Left lung (tissue), 4 donors: ENCODE measurements at regions not wholly inside any gene's neighbourhood (a gene's known extent, or its start where the extent isn't known, plus 50 kb on each side); places are given as distances from the start of the nearest gene placed in this dataset.
"Not testable (repeated sequence)": the region's sequence is repeated elsewhere in the genome, so short reads cannot be mapped to it uniquely, and the experiment has no call there.

Source experiments
- ATAC-seq: fragments of 200-7000 bp; cut with Tn5 transposase; one replicate; pipeline ENCODE4 v1.9.1; 2020; ENCODE audit warnings: moderate library complexity
- DNase-seq, 4 donors: peaks; one replicate each; pipeline ENCODE4 v3.0.0-alpha.2; 2013 to 2020
- H3K27ac ChIP-seq, 2 donors: fragments of 200-600 bp; sonication (generic) in 1 of 2; one replicate each; pipeline versions ENCODE4 v1.5.0 to v1.8.0; 2020 to 2021
- H3K27me3 ChIP-seq, 2 donors: fragments of 200-600 bp; sonication (generic) in 1 of 2; one replicate each; pipeline versions ENCODE4 v1.5.0 to v1.8.0; 2020 to 2021
- H3K36me3 ChIP-seq, 2 donors: fragments of 200-600 bp; sonication (generic) in 1 of 2; one replicate each; pipeline versions ENCODE4 v1.5.0 to v1.8.0; 2020 to 2021
- H3K4me1 ChIP-seq, 2 donors: fragments of 200-600 bp; one replicate each; pipeline ENCODE4 v1.8.0; 2021
- H3K4me3 ChIP-seq, 2 donors: fragments of 200-600 bp; sonication (generic) in 1 of 2; one replicate each; pipeline versions ENCODE4 v1.5.0 to v1.8.0; 2020 to 2021; ENCODE audit warnings: mild to moderate bottlenecking in 1 of 2
- H3K9me3 ChIP-seq, 2 donors: fragments of 200-600 bp; sonication (generic) in 1 of 2; one replicate each; pipeline versions ENCODE4 v1.5.0 to v1.8.0; 2020 to 2021
- intact Hi-C, 2 donors: fragments of 100-400 bp; cut with DNase I; formaldehyde crosslinking; loops; one replicate each; pipeline versions ENCODE4 v1.11.2 to v1.14.2; 2022
- TF ChIP-seq, protein P1 (sequence below), 2 donors: fragments of 200-600 bp; sonication (generic) in 1 of 2; IDR thresholded peaks; one replicate each; pipeline versions ENCODE4 v1.5.0 to v1.8.0; 2021; ENCODE audit warnings: antibody characterized with exemption in 2 of 2
- donor health status: DM: no; HTN: yes; CAD: no.
- donor health status: DM: no; HTN: no; CAD: no.

DNA sequence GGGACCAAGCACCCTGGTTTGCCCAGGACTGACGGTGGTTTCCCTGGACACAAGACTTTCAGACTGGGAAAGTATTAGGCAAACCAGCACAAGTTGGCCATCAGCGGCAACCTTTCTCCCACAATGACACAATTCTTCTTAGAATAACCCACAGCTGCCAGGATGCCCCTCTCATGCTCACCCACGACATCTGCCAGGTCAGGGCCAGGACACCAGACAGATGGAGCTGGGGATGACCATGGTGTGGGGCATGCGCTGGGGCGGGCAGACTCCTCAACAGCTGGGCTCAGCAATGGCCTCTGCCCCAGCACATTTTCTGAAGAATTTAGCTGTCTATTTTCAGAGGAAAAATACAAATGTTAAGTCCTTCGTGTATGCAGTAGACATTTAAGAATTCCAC, 226.4 kb downstream of the FNDC1 start:
- TF ChIP-seq, protein P1, sequence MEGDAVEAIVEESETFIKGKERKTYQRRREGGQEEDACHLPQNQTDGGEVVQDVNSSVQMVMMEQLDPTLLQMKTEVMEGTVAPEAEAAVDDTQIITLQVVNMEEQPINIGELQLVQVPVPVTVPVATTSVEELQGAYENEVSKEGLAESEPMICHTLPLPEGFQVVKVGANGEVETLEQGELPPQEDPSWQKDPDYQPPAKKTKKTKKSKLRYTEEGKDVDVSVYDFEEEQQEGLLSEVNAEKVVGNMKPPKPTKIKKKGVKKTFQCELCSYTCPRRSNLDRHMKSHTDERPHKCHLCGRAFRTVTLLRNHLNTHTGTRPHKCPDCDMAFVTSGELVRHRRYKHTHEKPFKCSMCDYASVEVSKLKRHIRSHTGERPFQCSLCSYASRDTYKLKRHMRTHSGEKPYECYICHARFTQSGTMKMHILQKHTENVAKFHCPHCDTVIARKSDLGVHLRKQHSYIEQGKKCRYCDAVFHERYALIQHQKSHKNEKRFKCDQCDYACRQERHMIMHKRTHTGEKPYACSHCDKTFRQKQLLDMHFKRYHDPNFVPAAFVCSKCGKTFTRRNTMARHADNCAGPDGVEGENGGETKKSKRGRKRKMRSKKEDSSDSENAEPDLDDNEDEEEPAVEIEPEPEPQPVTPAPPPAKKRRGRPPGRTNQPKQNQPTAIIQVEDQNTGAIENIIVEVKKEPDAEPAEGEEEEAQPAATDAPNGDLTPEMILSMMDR (IDR thresholded peaks at IDR 0.05) = no peak
- DNase-seq (no peak), ATAC-seq (no peak)
- no peaks in the 10 kb centered on the region for H3K9me3 ChIP-seq
- intact Hi-C loops = no loop called here
- H3K4me3 ChIP-seq = no peak overlapping the region
- H3K27me3 ChIP-seq = no peaks in the 10 kb centered on the region
- H3K27ac ChIP-seq = no peak overlapping the region
- H3K36me3 ChIP-seq = no peaks in the 10 kb centered on the region
- no peaks in the 10 kb centered on the region for H3K4me1 ChIP-seq

DNA sequence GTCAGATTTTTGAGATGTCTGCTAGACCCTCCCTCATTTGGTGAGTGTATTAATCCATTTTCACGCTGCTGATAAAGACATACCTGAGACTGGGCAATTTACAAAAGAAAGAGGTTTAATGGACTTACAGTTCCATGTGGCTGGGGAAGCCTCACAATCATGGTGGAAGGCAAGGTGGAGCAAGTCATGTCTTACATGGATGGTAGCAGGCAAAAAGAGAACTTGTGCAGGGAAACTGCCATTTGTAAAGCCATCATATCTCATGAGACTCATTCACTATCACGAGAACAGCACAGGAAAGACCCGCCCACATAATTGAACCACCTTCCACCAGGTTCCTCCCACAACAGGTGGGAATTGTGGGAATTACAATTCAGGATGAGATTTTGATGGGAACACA, 223.5 kb downstream of the FNDC1 start:
- H3K4me3 ChIP-seq, H3K36me3 ChIP-seq, H3K27me3 ChIP-seq, DNase-seq, H3K27ac ChIP-seq, H3K4me1 ChIP-seq, ATAC-seq, intact Hi-C loops, H3K9me3 ChIP-seq: not testable (repeated sequence)

DNA sequence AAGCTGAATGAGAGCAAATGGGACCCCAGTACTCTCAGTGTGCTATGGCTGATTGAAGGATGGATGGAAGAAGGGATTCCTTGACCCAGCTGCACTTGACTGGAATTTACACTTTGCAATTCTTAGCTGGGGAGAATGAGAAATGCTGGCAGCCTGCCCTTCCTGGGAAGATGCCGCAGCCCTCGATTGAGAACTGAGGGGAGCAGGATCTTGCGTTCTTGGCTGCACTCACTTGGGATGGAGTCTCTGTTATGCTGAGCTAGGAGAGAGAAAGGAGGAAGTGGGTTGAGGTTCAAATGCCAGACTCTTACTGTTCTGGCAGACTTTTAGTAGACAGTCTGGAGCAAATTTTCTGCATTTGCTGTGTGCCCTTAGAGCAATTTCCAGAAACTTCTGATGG, 221.2 kb downstream of the FNDC1 start:
- no peaks in the 10 kb centered on the region for H3K27me3 ChIP-seq
- H3K4me3 ChIP-seq = no peak overlapping the region
- H3K27ac ChIP-seq = no peak overlapping the region
- intact Hi-C loops = no loop called here
- peak; percentile 52 for ATAC-seq
- no peak for DNase-seq
- H3K9me3 ChIP-seq = no peaks in the 10 kb centered on the region
- TF ChIP-seq, protein P1 (IDR thresholded peaks at IDR 0.05) = no peak
- no peaks in the 10 kb centered on the region for H3K4me1 ChIP-seq
- H3K36me3 ChIP-seq = no peaks in the 10 kb centered on the region

DNA sequence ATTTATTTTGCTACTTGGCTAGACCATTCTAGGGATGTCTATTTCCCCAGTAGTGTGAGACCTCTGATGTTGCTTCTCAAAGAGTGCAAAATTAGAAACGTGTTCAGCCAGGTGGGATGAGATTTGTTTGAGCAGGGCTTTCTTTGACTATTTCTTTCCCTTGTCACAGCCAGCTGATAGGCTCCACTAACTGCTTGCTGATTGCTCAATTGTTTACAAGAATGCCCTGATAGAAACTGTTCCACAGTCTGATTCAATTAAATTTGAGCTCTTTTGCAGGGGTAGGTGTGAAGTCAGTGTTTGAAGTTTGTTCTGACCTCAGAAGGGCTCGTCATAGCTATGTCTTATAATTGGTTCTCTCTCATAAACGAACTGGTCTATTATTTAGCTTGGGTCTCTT, 220.5 kb downstream of the FNDC1 start:
- intact Hi-C loops = no loop called here
- DNase-seq (no peak), ATAC-seq (no peak)
- Histone ChIP-seq H3K36me3 (no peaks in the 10 kb centered on the region), H3K27me3 (no peaks in the 10 kb centered on the region), H3K9me3 (no peaks in the 10 kb centered on the region), H3K4me3 (no peak overlapping the region), H3K4me1 (no peaks in the 10 kb centered on the region), H3K27ac (no peak overlapping the region)
- TF ChIP-seq, protein P1 (IDR thresholded peaks at IDR 0.05) = no peak

DNA sequence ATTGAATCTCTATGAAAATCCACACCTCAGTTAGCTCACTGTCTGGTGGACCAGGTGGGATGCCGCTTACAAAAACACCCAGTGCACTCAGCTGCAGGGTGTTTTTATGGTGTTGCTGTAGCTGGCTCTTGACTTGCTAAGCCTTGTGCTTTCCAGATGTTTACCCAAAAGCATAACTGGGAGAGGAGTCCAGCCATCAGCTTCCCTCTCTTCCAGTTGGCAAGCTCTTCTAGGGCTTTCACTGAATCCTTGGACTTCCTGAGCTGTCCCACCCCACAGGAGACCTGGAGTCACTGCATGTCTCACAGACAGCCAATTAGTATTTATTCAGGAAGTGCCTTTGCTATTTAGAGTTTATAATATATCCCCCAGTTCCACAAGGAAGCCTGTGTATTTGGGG, 210.9 kb downstream of the FNDC1 start:
- intact Hi-C loops = no loop called here

More for the DNA sequence above, 210.9 kb downstream of the FNDC1 start:
- H3K27me3 ChIP-seq = no peaks in the 10 kb centered on the region
- no peaks in the 10 kb centered on the region for H3K9me3 ChIP-seq
- peaks cover 0 to 2% of the 10 kb centered on the region in 2 donors for H3K4me1 ChIP-seq
- DNase-seq (no peak), ATAC-seq (no peak)
- no peak overlapping the region for H3K4me3 ChIP-seq
- H3K36me3 ChIP-seq = no peaks in the 10 kb centered on the region
- no peak overlapping the region for H3K27ac ChIP-seq
- TF ChIP-seq, protein P1 (IDR thresholded peaks at IDR 0.05) = no peak
